Activated T-cell treated with anti-CD3 and anti-CD28 coated beads for 24 hours (primary cell): ENCODE measurements at regions not wholly inside any gene's neighbourhood (a gene's known extent, or its start where the extent isn't known, plus 50 kb on each side); places are given as distances from the start of the nearest gene placed in this dataset.

Source experiments
- DNase-seq: peaks from one replicate; pipeline ENCODE4 v3.0.0-alpha.2; 2020; ENCODE audit warnings: low read depth

DNA sequence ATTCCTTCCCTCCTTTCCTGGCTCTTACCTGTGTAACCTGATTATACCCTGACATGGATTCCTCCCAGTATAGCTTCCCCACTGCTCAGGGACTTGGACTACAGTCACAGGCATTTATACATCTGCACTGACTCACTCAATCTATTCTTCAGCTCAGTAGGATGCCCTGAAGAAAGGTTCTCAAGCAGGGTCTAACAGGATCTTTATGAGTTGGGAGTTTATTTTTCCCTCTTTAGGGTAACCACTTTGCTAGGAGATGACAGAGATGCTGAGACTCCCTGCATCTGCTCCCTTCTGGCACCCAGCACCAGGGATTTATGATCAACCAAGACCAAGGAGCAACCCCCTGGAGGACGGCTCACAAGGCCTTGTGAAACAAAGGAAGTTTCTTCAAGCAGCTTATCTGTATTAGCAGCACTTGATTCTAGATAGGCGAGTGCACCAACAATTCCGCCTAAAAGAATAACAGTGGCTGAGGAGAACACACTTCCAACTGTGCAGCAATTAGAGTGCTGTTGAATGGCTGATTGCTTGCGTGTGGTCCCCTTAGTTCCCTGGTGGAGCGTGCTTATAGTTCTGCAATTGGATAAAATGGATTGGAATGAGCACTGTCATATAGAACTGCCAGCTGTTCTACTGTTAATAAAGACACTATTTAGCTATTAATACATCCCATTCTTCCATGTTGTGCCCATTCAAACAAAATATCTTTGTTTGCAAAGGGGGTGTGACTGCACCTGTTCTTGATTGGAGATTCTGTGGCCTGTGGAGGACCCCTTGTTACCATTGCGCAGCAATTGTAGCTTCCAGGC is 482.6 kb downstream of the ZNF608 start:
- no peak for DNase-seq

GRCh38 chr5:124262991-124263571 is 483.4 kb downstream of the ZNF608 start:
- DNase-seq, result no peak

DNA sequence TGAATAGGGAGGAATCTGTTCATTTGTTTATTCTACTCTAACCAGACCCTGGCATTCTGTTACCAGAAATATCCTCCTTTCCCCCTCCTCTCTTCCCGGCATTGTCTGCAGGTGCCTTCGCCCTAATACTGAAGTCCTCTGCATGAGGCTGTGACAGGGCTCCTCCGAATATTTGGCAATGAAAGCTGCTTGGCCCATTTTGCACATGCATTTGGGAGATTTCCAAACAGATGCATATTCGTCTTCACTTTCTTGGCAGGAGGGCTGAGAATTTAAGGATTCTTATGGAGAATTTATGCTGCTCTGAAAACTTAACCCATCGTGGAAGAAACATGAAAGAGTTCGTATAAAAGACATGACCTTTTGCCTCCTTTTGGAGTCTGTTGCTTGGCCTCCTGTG is 484.0 kb downstream of the ZNF608 start:
- no peak for DNase-seq

GRCh38 chr5:124261848-124262247 is 484.6 kb downstream of the ZNF608 start:
- DNase-seq, result no peak

- no peak for DNase-seq
Observed at GRCh38 chr5:124260921-124261515, 485.4 kb downstream of the ZNF608 start.

DNA sequence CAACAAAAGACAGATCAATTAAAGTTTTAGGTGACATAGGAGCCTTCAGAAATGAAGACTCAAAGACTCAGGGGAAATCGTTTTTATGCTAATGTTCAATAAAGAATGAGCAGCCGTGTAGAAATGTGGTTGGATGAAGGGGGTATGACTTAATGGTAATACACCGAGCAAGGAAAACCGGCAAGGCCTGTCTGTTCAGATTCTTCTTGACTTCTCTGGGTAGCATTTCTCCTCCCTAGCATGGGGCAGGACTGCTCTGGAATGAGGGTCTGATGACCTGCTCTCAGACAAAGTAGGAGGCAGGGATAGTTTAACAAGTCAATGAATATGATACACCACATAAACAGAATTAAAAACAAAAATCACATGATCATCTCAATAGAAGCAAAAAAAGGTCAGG is 487.4 kb downstream of the ZNF608 start:
- DNase-seq, result no peak

DNA sequence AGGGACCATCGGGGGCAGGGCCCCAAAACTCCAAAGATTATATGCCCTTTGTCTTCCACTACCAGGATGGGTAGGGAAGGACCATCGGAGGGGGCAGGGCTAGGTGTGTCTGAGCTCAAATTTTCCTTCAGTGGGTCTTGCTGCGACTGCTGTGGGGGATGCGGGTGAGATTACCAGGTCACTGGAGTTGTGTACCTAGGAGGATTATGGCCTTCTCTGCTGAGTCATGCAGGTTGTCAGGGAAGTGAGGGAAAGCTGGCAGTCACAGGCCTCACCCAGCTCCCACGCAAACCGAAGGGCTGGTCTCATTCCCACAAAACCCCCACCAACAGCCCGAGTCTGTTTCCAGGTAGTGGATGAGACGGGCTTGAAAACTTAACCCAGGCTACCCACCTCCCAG is 489.4 kb downstream of the ZNF608 start:
- DNase-seq, result no peak

DNA sequence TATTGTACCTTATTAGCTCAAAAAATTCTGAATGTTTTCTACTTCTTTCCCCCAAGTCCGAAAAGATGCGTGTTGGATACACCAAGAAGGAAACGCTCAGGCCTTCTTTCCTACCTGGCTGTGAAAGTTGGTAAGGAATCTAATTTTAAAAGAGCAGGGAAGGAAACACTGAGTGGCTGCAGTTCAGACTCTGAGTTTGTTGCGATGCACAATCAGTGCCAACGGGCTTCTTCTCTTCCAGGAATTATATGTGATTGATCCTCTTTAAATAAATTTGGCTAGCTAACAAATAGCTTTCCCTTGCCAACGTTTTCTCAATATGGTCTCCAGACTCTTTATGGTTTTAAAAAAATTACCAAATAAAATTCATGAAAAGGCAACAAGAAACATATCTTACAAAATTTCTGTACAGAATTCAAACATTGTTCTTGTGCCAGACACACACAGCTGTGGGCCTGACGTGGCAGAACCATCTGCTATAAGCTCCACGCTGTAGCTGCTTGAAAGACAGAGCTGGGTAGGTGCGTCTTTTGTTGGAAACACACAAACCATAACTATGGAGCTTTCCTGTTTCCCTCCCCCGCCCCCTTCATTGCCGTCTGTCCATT is 493.1 kb downstream of the ZNF608 start:
- no peak for DNase-seq

DNA sequence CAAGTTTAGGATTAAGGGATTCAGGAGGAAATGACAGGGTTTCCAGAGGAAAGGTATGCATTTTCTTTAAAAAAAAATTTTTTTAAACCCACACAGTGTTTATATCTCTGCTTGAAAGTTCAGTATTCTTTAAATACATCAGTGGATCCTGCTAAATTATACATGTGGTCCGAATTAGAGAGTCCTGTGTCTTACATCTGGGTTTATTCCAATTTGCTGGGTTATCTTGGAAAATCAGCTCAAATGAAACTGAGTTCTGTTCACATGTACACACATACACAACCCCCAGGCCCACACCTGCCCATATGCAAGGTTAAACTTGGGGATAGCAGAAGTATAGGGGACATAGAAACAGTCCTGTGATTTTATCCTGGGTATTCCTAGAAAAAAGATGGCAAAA is 493.7 kb downstream of the ZNF608 start:
- no peak for DNase-seq

DNA sequence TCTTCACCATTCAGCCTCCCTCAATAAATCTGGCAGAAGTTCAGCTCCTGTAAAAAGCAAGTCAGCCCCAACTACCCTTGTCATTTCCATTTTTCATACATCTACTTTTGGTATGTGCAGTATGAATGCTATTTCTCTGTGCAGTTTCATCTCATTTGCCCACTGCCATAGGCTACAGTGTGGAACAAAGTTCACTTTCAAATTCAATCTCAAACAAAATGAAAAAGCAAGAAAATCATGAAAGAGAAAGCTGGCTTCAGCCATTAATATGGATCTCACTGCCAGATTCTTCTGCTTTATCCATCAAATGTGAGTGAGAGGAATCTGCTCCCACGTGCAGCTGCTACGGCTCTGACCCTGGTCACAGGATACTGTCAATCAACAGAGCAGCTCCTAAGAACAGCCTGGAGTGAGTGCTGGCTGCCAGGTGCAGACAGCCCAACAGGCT is 494.2 kb downstream of the ZNF608 start:
- DNase-seq, result no peak

DNA sequence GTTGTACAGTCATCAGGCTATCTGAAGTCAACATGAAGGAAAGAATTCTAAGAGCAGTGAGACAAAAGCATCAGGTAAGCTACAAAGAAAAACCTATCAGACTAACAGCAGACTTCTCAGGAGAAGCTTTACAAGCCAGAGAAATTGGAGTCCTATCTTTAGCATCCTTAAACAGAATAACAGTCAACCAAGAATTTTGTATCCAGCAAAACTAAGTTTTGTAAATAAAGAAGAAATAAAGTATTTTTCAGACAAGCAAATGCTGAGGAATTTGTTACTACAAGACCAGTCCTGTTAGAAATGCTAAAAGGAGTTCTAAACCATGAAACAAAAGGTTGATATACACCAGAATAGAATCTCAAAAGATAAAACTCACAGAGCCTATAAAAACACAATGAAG is 501.2 kb downstream of the ZNF608 start:
- DNase-seq, result no peak

DNA sequence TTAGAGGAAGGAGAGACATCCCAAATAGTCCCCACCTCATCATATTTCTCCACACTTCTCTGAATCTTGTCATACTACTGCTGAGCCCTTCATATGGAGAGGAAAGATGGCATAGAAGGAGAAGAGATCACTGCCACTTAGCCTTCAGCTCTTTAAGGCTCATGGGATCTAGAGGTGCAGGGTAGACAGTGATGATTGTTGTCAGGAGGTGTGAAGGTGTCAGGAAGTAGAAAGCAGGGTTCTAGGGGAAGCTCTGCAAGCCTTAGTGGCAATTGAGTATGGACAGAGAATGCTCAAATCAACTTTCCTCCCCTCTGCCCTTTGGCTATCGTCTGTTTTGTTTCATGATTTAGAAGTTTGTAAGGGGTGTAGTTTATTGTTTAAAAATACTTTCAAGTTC is 505.7 kb downstream of the ZNF608 start:
- no peak for DNase-seq

DNA sequence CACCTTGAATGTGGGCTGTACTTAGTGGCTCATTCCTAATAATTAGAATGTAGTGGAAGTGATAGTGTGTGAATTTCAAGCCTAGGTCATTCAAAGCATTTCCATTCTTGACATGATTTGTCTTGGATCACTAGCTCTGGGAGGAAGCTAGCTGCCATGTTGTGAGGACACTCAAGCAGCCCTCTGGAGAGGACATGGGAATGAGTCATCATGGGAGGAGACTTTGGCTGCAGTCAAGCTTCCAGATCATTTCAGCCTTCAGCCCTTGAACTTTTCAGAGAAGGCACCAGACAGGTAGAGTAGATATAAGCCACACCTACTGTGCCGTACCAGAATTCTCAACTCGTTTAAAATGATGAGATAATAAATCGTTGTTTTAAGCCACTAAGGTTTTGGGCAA is 506.9 kb downstream of the ZNF608 start:
- no peak for DNase-seq

- no peak for DNase-seq
Observed at GRCh38 chr5:124238350-124238749, 508.1 kb downstream of the ZNF608 start.

DNA sequence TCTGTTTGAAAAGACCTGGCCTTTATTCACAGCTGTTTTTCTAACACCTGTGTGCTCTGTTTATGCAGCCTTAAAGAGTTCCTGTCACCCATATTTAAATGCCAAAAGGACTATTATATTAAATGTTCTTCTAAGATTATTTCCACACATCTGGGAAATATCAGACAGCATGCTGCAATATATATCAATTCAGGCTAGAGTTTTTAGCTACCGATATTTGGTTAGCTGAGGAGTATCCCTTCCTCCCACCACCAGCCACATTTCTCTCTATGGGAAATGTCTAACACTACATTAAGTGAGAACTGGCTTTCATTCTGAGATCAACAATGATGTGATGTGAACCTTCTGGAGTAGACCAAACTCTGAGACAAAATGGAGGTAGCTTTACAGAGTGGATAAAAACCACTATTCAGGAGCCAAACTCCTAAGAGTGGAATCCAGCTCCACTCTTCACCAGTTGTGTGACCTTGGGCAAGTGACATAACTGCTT is 509.2 kb downstream of the ZNF608 start:
- no peak for DNase-seq

DNA sequence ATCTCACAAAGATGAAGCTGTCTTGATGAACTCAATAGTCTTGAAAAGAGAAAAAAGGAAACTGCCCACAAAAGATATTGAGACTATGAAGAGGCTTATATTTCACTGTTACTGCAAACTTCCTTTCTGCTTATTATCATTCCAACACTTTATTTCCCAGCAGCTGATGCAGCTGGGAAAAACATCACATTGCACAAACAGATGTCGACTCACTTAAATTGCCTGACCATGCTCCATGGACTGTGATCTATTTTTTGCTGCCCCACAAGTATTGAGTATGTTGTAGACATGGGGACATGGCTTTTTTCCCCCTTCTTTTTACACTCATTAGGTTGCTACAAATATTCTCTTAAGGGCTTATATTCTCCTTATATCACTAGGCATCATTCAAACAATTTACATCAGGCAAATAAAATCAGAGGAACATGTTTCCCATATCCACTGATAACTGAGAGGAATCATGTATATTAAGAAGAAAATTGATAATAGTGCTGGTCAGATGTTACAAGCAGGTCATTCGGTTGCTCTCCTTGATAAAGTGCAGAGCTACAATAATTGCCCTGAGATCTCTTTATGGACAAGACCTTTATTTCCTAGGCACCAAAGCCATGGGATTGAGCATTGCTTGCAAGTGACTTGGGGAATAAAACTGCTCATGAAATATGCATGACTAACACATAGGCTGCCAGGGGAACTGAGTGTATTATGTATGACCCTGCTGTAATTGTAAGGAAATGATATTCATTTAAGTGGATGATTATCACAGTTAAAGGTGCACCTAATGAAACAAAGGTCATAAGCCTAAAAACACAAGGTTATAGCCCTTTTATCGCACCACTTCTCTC is 509.9 kb downstream of the ZNF608 start:
- DNase-seq, result no peak

- DNase-seq, result no peak
Observed at GRCh38 chr5:124235576-124235975, 510.9 kb downstream of the ZNF608 start.

GRCh38 chr5:124234770-124235562 is 511.5 kb downstream of the ZNF608 start:
- no peak for DNase-seq

DNA sequence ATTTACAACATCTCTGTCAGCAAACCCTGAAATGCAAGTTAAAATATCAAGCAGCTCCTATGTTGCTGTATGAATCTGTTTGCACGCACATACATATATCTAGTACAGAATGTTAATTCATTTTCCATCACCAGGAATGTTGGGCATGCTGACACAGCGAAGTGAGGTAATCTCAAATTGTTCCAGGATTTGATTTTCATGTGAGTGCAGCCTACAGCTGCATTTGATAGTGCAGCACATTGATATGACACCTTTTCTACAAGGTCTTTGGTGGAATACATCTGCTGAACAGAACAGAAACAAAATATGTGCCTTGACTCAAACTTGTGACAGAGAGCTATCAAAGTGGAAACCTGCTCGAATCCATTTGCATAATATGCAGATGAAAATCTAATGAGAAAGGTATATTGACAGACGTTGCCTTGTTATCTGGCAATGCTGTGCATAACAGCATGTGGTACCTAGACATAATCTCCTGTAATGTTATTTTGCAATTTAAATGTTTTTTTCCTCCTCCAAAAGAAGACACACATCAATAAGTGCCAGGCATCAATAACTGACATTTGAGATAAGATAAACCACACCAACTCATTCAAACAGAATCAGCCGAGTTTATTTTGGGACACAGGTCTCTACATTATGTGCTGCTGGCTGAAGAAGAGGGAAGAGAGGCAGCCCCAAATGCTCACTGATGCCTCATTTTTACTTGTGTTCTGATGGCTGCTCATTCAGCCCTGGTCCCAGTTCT is 512.2 kb downstream of the ZNF608 start:
- DNase-seq, result no peak

DNA sequence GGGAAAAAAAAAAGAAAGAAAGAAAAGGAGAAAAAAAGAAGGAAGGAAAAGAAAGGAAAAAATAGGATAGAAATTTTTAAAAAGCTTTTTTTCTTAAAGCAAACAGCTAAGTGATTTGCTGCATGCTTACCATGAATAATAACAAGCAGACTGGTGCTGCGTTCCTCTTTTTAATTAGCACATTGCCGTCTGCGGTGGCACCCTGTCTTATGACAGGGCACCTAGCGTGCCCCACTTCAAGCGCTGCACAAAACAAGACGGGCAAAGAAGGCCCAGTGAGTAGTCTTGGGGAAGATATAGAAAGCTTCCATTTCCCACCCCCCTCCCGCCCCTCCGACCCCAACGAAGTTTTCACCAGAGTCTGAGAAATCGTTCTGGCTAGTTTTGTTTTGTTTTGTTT is 513.9 kb downstream of the ZNF608 start:
- no peak for DNase-seq
